ENCODE measurements at regions not wholly inside any gene's neighbourhood (a gene's known extent, or its start where the extent isn't known, plus 50 kb on each side); places are given as distances from the start of the nearest gene placed in this dataset.
A peak's percentile ranks its signal among the peaks of the same experiment; 100 is the strongest.
"Not testable (repeated sequence)": the region's sequence is repeated elsewhere in the genome, so short reads cannot be mapped to it uniquely, and the experiment has no call there.

- Histone ChIP-seq H3K9me3 (ENCODE audit: severe bottlenecking) (no peaks in the 10 kb centered on the region), H3K27ac (no peak overlapping the region), H3K36me3 (no peaks in the 10 kb centered on the region), H3K4me3 (ENCODE audit: low read depth, low read length) (no peak overlapping the region), H3K27me3 (ENCODE audit: insufficient read depth, low read depth, severe bottlenecking) (no peaks in the 10 kb centered on the region)
- TF ChIP-seq, protein P1, sequence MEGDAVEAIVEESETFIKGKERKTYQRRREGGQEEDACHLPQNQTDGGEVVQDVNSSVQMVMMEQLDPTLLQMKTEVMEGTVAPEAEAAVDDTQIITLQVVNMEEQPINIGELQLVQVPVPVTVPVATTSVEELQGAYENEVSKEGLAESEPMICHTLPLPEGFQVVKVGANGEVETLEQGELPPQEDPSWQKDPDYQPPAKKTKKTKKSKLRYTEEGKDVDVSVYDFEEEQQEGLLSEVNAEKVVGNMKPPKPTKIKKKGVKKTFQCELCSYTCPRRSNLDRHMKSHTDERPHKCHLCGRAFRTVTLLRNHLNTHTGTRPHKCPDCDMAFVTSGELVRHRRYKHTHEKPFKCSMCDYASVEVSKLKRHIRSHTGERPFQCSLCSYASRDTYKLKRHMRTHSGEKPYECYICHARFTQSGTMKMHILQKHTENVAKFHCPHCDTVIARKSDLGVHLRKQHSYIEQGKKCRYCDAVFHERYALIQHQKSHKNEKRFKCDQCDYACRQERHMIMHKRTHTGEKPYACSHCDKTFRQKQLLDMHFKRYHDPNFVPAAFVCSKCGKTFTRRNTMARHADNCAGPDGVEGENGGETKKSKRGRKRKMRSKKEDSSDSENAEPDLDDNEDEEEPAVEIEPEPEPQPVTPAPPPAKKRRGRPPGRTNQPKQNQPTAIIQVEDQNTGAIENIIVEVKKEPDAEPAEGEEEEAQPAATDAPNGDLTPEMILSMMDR (IDR thresholded peaks at IDR 0.05; ENCODE audit: low read depth, low read length) = no peak
- DNase-seq = no peak
Observed at GRCh38 chr3:11733914-11734313, 90.2 kb upstream of the VGLL4 start.

- no peak overlapping the region for H3K4me3 ChIP-seq (ENCODE audit: low read depth, low read length)
- H3K27ac ChIP-seq = no peak overlapping the region
- H3K27me3 ChIP-seq (ENCODE audit: insufficient read depth, low read depth, severe bottlenecking) = no peaks in the 10 kb centered on the region
- no peak for DNase-seq
- no peaks in the 10 kb centered on the region for H3K36me3 ChIP-seq
- TF ChIP-seq, protein P1 (IDR thresholded peaks at IDR 0.05; ENCODE audit: low read depth, low read length) = no peak
- H3K9me3 ChIP-seq (ENCODE audit: severe bottlenecking) = no peaks in the 10 kb centered on the region
Observed at GRCh38 chr3:11727207-11727606, 83.5 kb upstream of the VGLL4 start.

DNA sequence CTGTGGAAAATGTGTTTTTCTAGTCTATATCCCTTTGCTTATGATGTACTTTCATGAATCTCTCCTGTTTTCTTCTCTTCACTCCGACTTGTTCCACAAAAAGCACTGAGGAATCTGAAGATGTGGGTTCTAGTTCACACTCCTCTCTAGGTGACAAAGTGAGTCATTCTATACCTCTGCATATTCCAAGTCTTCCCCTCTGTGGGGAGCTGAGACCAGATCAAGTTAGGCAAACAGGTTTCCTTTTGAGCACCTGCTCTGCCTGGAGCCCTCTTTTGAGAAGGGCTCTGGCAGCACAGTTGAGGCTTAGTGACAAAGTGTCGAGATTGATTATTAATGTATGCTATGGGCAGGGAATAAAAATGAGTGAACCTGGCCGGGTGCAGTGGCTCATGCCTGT is 82.4 kb upstream of the VGLL4 start:
- Histone ChIP-seq H3K36me3 (no peaks in the 10 kb centered on the region), H3K9me3 (ENCODE audit: severe bottlenecking) (no peaks in the 10 kb centered on the region), H3K27me3 (ENCODE audit: insufficient read depth, low read depth, severe bottlenecking) (no peaks in the 10 kb centered on the region), H3K27ac (no peak overlapping the region), H3K4me3 (ENCODE audit: low read depth, low read length) (no peak overlapping the region)
- DNase-seq = no peak
- TF ChIP-seq, protein P1 (IDR thresholded peaks at IDR 0.05; ENCODE audit: low read depth, low read length) = no peak

GRCh38 chr3:11725340-11725641 is 81.6 kb upstream of the VGLL4 start:
- H3K27ac ChIP-seq; H3K4me3 ChIP-seq (ENCODE audit: low read depth, low read length); DNase-seq; H3K27me3 ChIP-seq (ENCODE audit: insufficient read depth, low read depth, severe bottlenecking); H3K9me3 ChIP-seq (ENCODE audit: severe bottlenecking); H3K36me3 ChIP-seq: not testable (repeated sequence)

- DNase-seq = no peak
- Histone ChIP-seq H3K27me3 (ENCODE audit: insufficient read depth, low read depth, severe bottlenecking) (no peaks in the 10 kb centered on the region), H3K4me3 (ENCODE audit: low read depth, low read length) (no peak overlapping the region)
Observed at GRCh38 chr3:11724615-11725339, 81.1 kb upstream of the VGLL4 start.

GRCh38 chr3:11721479-11721878 is 77.8 kb upstream of the VGLL4 start:
- peak overlapping the region; percentile 80 for H3K4me3 ChIP-seq (ENCODE audit: low read depth, low read length)
- no peaks in the 10 kb centered on the region; the same call in none of the 2 replicates for H3K36me3 ChIP-seq
- TF ChIP-seq, protein P1 (IDR thresholded peaks at IDR 0.05; ENCODE audit: low read depth, low read length) = no peak
- H3K27ac ChIP-seq = peak overlapping the region; percentile 68
- H3K9me3 ChIP-seq (ENCODE audit: severe bottlenecking) = no peaks in the 10 kb centered on the region
- DNase-seq = no peak
- H3K27me3 ChIP-seq (ENCODE audit: insufficient read depth, low read depth, severe bottlenecking) = no peaks in the 10 kb centered on the region

More at GRCh38 chr3:11724615-11725339, 81.1 kb upstream of the VGLL4 start:
- no peaks in the 10 kb centered on the region for H3K9me3 ChIP-seq (ENCODE audit: severe bottlenecking)
- TF ChIP-seq, protein P1 (IDR thresholded peaks at IDR 0.05; ENCODE audit: low read depth, low read length) = no peak
- H3K36me3 ChIP-seq = no peaks in the 10 kb centered on the region; the same call in 1 of the 2 replicates
- no peak overlapping the region for H3K27ac ChIP-seq
